GM19023 (cell line): ENCODE measurements at regions not wholly inside any gene's neighbourhood (a gene's known extent, or its start where the extent isn't known, plus 50 kb on each side); places are given as distances from the start of the nearest gene placed in this dataset.

Source experiments
- ATAC-seq: cut with Tn5 transposase; IDR thresholded peaks from one replicate; pipeline ENCODE4 v1.9.1; 2021; ENCODE audit warnings: mild to moderate bottlenecking, moderate library complexity; ENCODE audit not compliant: unreplicated experiment

GRCh38 chr15:95865330-95865739 is 465.2 kb upstream of the NR2F2 start:
- ATAC-seq: no peak

DNA sequence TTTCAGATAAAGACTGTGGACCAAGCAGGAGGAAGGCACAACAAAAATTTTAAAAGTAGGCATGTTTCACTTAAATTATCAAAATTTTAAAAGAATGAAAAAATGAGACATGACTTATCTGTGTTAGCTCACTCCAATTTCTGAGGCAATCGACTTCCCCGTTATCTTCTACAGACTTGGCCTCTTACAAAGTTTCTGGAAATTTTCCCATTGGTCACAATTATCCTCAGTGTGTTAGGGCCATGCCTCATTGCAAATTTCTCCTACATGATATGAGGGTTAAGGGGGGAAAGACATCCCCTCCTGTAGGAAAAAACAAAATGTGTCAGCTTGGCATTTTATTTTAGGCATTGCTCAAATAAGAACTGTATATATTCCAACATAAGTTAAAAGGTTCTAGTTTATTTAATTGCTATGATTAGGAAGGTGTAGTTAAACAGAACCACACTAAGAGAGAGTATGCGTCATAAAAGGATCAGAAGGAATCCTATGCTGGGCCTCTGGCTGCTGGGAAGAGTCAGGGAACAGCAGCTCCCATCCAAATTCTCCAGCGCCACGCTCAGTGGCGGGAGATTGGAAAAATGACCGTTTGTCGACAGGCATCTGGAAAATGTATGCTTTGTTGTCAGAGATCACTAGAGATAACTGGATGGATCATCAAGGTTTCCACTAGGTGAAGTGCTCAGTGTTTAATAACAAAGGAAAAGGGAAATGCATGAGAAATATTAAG is 463.6 kb upstream of the NR2F2 start:
- no peak for ATAC-seq

GRCh38 chr15:95868450-95868849 is 462.1 kb upstream of the NR2F2 start:
- ATAC-seq: no peak

DNA sequence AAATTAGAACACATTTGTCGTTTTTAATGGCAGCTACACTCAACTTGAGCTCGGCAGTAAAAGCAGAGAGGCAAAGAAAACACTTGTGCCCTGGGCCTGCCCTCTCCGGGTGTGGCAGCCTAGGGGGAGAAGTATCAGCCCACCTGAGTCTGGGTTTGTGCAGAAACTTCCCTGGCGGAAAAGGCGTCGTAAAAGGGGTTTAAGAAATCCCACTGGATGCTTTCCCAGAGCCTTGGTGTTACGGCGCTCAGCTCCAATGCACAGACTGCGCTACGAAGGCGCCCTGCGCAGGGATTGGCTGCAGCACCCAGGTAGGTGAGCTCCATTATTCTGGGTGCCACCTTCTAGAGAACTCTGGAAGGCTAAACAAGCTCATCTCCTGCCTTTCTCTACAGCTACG is 461.5 kb upstream of the NR2F2 start:
- no peak for ATAC-seq

GRCh38 chr15:95869920-95870319 is 460.6 kb upstream of the NR2F2 start:
- no peak for ATAC-seq

- no peak for ATAC-seq
These were observed 458.1 kb upstream of the NR2F2 start for GRCh38 chr15:95872366-95872771.

- ATAC-seq: no peak
These were observed 455.9 kb upstream of the NR2F2 start for GRCh38 chr15:95874637-95875036.

DNA sequence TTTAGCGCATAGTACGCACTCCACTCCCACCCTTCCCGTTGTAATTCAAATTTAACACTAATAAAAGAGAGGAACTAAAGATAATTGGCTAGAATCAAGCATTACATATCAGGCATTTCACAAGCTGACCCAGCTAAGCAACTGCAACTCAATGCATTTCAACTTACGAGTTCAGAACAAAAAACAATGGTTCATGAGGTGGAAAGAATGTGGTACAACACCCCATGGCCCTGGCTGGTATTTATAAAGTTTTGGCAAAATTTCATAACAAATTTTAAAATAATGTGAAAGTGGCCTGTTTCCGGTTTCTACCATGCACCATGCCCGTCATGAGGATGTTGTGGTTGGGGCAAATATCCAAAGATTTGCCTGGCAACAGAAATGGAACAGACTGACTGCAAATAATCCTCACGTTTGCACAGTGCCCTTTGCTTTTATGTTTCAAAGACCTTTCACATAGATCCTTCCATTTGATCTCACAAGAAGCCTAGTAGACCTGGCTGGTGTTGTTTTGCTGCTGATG is 455.3 kb upstream of the NR2F2 start:
- ATAC-seq: no peak

DNA sequence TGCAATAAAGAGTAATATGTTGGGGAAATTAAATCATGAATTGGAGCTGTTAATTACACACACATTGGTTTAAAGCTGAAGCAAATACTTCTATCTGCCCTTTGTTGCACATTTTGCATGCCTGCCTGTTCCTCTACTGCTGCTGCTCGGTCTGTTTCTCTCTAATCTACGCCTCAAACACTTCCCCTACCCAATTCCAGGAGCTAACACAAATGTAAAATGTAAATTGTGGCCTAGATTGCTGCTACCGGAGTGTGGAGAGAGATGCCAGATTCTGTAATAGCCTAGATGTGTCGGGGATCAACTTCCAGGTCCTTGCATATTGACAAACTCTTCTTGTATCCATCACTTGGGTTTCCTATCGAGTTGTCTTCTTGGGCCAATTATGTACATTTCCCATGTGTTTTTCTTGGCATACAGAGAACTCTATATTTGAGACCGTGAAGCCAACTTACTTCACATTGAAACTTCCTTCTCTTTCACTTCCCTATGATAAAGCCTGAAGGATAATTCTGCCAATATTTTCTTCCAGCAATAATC is 450.4 kb upstream of the NR2F2 start:
- no peak for ATAC-seq

GRCh38 chr15:95880630-95881029 is 449.9 kb upstream of the NR2F2 start:
- no peak for ATAC-seq

DNA sequence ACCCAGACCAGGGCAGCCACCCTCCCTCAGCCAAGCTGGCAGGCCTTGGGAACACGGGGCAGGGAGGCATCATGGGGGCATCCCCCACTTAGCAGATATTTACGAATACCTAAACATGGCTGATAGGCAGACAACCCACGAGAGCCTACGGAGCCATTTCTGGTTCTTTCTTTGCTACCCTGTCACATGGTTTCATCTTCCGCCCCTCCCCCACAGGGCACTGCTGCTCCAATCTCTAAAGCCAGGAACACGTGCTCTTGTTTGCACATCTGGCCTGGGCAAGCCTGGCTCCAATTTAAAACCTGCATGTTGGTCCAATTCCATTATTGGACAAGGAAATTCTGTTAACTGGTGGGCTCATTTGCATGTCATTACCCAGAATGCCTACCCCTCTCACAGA is 447.4 kb upstream of the NR2F2 start:
- ATAC-seq: no peak

DNA sequence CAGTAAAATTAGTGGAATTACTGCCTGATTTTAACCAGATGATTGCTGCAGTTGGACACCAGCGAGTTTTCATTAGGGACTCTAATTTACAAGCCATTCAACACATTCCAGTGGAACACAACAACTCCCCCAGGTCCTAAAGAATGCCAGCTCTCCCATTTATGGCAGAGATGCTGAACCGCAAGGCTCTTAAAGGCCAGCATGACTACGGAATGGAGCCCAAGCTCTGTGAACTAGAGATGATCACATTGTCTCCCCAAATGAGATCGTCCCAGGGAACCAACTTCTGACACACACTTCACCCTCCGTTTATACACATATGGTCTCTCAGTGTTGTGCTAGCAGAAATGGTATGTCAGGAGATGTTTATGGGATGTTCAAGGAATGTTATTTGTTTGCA is 446.2 kb upstream of the NR2F2 start:
- ATAC-seq: no peak

DNA sequence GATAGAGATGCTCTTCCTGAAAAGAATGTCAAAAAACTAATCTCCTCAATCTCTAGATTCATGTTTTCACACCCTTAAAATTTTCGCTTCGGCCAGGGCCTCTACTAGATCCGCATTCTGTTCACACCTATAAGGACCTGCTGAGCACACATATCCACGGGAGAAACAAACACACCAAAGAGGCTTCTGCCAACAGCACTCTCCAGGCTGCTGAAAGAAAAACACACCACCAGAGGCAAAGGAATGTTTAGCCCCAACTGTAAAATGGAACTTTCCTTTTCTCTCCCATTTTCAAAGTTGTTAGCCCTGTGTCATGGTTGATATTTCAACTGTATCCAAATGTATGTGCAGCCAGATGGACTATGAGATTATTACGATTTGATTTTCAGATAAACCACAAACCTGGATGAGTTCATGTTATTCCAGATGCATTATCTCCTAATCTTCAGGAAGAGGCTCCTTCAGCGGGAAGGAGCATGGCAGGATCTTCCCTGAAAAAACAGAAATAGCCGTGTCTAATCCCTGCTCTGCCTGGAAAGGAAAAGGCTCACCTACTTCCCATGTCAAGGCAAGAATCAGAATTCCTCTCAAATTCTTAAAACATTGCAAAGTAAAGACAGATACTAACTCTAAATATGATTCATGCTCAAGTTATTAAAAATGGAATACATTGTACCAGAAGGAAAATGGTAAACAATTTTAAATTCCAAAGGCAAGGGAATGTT is 442.7 kb upstream of the NR2F2 start:
- ATAC-seq: no peak

DNA sequence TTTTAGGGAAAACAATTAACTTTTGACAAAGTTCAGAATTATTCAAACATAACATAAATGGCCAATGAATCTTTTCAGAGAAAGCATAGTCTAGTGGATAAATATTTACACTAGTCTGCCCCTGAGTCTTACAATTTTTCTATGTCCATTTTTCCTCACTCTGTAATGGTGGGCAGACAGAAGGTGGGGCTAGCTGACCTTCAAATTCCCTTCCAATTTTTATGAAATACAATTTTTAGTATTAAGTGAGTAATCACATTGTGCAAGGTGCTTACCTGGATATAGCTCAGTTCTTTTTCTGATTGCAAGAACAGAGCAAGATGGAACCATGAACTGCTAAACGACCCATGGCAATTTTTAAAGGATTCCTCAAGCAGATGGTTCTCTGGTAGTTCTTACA is 441.7 kb upstream of the NR2F2 start:
- ATAC-seq: no peak

- ATAC-seq: no peak
These were observed 436.0 kb upstream of the NR2F2 start for GRCh38 chr15:95894407-95894956.

GRCh38 chr15:95895508-95895907 is 435.0 kb upstream of the NR2F2 start:
- no peak for ATAC-seq

GRCh38 chr15:95897651-95898050 is 432.8 kb upstream of the NR2F2 start:
- ATAC-seq: no peak

- no peak for ATAC-seq
These were observed 431.7 kb upstream of the NR2F2 start for GRCh38 chr15:95898761-95899160.

DNA sequence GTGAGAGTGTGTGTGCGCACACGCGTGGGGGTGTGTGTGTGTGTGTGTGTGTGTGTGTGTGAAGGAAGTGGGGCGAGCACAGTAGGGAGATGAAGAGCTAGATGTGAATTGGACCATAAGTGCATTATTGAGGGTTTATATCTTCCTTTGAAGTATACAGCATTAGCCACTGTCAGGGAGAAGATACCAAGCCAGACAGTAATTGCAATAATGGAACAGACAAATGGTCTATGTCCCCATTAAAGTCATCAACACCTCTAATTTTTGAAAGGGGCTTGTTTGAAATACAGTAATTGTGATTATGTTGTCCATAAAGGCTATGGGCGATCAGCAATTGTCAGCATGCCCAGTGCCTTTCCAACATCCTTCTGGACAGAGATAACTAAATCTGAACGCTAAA is 429.2 kb upstream of the NR2F2 start:
- no peak for ATAC-seq

GRCh38 chr15:95902606-95903005 is 427.9 kb upstream of the NR2F2 start:
- ATAC-seq: no peak

DNA sequence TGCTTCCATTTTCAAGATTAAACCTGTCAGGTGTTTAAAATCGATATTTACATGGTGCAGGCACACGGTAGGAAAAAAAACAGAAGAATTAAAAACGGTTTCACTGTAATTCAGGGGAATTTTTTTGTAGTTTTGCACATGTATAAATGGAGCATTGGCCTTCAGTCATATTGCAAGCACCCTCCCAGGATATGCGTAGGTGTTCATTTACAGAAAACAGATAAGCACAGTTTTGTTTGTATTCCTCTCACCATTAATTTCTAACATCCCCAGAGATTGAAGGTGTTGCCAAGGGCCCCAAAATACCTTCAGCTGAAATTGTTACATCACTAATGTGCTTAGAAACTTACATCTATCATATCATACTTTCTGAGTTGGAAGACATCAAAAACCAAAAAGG is 427.1 kb upstream of the NR2F2 start:
- no peak for ATAC-seq
